Activated T-cell treated with anti-CD3 and anti-CD28 coated beads for 48 hours (primary cell): ENCODE measurements at regions not wholly inside any gene's neighbourhood (a gene's known extent, or its start where the extent isn't known, plus 50 kb on each side); places are given as distances from the start of the nearest gene placed in this dataset.
"Not testable (repeated sequence)": the region's sequence is repeated elsewhere in the genome, so short reads cannot be mapped to it uniquely, and the experiment has no call there.

ENCODE experiments used
- DNase-seq: peaks from one replicate; pipeline ENCODE4 v3.0.0-alpha.2; 2020; ENCODE audit warnings: low read depth

GRCh38 chr7:3162798-3163197 is 119.1 kb upstream of the CARD11 start:
- DNase-seq: not testable (repeated sequence)

GRCh38 chr7:3164380-3164792 is 120.7 kb upstream of the CARD11 start:
- no peak for DNase-seq

GRCh38 chr7:3165681-3166580 is 122.3 kb upstream of the CARD11 start:
- no peak for DNase-seq

GRCh38 chr7:3167551-3167950 is 123.9 kb upstream of the CARD11 start:
- no peak for DNase-seq

GRCh38 chr7:3168370-3168769 is 124.7 kb upstream of the CARD11 start:
- no peak for DNase-seq

GRCh38 chr7:3168869-3169268 is 125.2 kb upstream of the CARD11 start:
- no peak for DNase-seq

GRCh38 chr7:3172768-3173280 is 128.2 kb upstream of the SDK1 start:
- no peak for DNase-seq

- no peak for DNase-seq
Measured at GRCh38 chr7:3174515-3175284, 126.4 kb upstream of the SDK1 start.

GRCh38 chr7:3175285-3175902 is 125.7 kb upstream of the SDK1 start:
- no peak for DNase-seq

- no peak for DNase-seq
Measured at GRCh38 chr7:3176112-3177000, 124.7 kb upstream of the SDK1 start.

- DNase-seq: no peak
Measured at GRCh38 chr7:3177271-3177670, 123.8 kb upstream of the SDK1 start.

- DNase-seq: no peak
Measured at GRCh38 chr7:3179456-3179855, 121.6 kb upstream of the SDK1 start.

- no peak for DNase-seq
Measured at GRCh38 chr7:3180604-3181003, 120.4 kb upstream of the SDK1 start.

- not testable (repeated sequence) for DNase-seq
Measured at GRCh38 chr7:3182055-3182454, 119.0 kb upstream of the SDK1 start.

GRCh38 chr7:3187444-3188040 is 113.5 kb upstream of the SDK1 start:
- no peak for DNase-seq

GRCh38 chr7:3188946-3189345 is 112.1 kb upstream of the SDK1 start:
- DNase-seq: no peak

- DNase-seq: no peak
Measured at GRCh38 chr7:3191548-3191947, 109.5 kb upstream of the SDK1 start.

GRCh38 chr7:3192669-3193068 is 108.4 kb upstream of the SDK1 start:
- no peak for DNase-seq

- no peak for DNase-seq
Measured at GRCh38 chr7:3193379-3194120, 107.5 kb upstream of the SDK1 start.

- DNase-seq: no peak
Measured at GRCh38 chr7:3194501-3195141, 106.4 kb upstream of the SDK1 start.
